GM23338 (cell line): ENCODE measurements at regions not wholly inside any gene's neighbourhood (a gene's known extent, or its start where the extent isn't known, plus 50 kb on each side); places are given as distances from the start of the nearest gene placed in this dataset.

Source experiments
- CREB1 ChIP-seq: fragments of 250-450 bp; sonication (Bioruptor Pico); IDR thresholded peaks from 2 replicates; pipeline ENCODE4 v1.5.0; 2020; ENCODE audit warnings: low read depth, mild to moderate bottlenecking, moderate library complexity
- EZH2 ChIP-seq: fragments of 200-600 bp; sonication (generic); IDR thresholded peaks from one replicate; pipeline ENCODE4 v1.8.0; 2017; ENCODE audit warnings: antibody characterized with exemption, mild to moderate bottlenecking, low read depth; ENCODE audit not compliant: unreplicated experiment
- JUNB ChIP-seq: IDR thresholded peaks from one replicate; pipeline ENCODE4 v1.6.1; 2016; ENCODE audit warnings: antibody characterized with exemption; ENCODE audit not compliant: unreplicated experiment
- POLR2AphosphoS5 ChIP-seq: IDR thresholded peaks from 2 replicates; pipeline ENCODE4 v1.6.1; 2016; ENCODE audit warnings: antibody characterized with exemption, low read depth
- TF ChIP-seq, protein P1 (sequence below), 2 experiments: fragments of 200-600 bp in 1 of 2; sonication (generic) in 1 of 2; conservative IDR thresholded peaks; 2 replicates each; pipeline versions ENCODE4 v1.5.1 to v1.6.1; 2016 to 2017; ENCODE audit warnings: antibody characterized with exemption in 2 of 2, low read depth in 2 of 2, mild to moderate bottlenecking in 2 of 2, moderate library complexity in 1 of 2
- TF ChIP-seq, protein P2 (sequence below): IDR thresholded peaks from one replicate; pipeline ENCODE4 v1.6.1; 2018; ENCODE audit warnings: antibody characterized with exemption; ENCODE audit not compliant: unreplicated experiment

DNA sequence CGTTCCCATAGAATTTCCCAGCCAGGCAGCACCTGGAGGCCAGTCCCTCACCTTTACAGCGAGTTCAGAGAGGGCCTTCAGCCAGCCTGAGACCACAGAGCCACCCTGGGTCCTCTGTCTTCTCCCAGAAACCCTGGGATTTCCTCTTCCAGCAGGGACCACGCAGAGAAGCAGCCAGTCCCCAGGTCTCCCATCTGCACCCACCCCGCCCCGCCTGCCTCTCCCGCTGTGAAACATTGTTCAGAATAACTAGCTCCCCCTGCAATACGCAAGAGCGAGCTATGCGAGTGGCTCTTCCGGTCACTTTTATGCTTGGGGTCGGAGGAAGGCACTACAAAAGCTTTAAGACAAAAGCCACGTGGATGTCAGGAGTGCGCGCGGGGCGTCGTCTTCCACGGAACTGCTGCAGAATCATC is 77.8 kb downstream of the SERPINA3 start:
- TF ChIP-seq CREB1 (CRISPR knock-in tag) = no peak
- TF ChIP-seq, protein P1, sequence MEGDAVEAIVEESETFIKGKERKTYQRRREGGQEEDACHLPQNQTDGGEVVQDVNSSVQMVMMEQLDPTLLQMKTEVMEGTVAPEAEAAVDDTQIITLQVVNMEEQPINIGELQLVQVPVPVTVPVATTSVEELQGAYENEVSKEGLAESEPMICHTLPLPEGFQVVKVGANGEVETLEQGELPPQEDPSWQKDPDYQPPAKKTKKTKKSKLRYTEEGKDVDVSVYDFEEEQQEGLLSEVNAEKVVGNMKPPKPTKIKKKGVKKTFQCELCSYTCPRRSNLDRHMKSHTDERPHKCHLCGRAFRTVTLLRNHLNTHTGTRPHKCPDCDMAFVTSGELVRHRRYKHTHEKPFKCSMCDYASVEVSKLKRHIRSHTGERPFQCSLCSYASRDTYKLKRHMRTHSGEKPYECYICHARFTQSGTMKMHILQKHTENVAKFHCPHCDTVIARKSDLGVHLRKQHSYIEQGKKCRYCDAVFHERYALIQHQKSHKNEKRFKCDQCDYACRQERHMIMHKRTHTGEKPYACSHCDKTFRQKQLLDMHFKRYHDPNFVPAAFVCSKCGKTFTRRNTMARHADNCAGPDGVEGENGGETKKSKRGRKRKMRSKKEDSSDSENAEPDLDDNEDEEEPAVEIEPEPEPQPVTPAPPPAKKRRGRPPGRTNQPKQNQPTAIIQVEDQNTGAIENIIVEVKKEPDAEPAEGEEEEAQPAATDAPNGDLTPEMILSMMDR (conservative IDR thresholded peaks at IDR 0.05; ENCODE audit: low read depth in 2 of 2) = no peak
- TF ChIP-seq POLR2AphosphoS5 = no peak
- TF ChIP-seq JUNB = no peak
- TF ChIP-seq EZH2 = no peak
- TF ChIP-seq, protein P2, sequence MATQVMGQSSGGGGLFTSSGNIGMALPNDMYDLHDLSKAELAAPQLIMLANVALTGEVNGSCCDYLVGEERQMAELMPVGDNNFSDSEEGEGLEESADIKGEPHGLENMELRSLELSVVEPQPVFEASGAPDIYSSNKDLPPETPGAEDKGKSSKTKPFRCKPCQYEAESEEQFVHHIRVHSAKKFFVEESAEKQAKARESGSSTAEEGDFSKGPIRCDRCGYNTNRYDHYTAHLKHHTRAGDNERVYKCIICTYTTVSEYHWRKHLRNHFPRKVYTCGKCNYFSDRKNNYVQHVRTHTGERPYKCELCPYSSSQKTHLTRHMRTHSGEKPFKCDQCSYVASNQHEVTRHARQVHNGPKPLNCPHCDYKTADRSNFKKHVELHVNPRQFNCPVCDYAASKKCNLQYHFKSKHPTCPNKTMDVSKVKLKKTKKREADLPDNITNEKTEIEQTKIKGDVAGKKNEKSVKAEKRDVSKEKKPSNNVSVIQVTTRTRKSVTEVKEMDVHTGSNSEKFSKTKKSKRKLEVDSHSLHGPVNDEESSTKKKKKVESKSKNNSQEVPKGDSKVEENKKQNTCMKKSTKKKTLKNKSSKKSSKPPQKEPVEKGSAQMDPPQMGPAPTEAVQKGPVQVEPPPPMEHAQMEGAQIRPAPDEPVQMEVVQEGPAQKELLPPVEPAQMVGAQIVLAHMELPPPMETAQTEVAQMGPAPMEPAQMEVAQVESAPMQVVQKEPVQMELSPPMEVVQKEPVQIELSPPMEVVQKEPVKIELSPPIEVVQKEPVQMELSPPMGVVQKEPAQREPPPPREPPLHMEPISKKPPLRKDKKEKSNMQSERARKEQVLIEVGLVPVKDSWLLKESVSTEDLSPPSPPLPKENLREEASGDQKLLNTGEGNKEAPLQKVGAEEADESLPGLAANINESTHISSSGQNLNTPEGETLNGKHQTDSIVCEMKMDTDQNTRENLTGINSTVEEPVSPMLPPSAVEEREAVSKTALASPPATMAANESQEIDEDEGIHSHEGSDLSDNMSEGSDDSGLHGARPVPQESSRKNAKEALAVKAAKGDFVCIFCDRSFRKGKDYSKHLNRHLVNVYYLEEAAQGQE = no peak
